Heart right ventricle (tissue), 16 donors: ENCODE measurements at regions not wholly inside any gene's neighbourhood (a gene's known extent, or its start where the extent isn't known, plus 50 kb on each side); places are given as distances from the start of the nearest gene placed in this dataset.
"Not testable (repeated sequence)": the region's sequence is repeated elsewhere in the genome, so short reads cannot be mapped to it uniquely, and the experiment has no call there.

Experiments
- ATAC-seq, 8 donors: fragments of 200-7000 bp; cut with Tn5 transposase; one replicate each; pipeline ENCODE4 v1.9.1; 2020; ENCODE audit warnings: mild to moderate bottlenecking in 8 of 8, moderate library complexity in 8 of 8, moderate number of reproducible peaks in 1 of 8
- DNase-seq, 2 donors: peaks; one replicate each; pipeline ENCODE4 v3.0.0-alpha.2; 2020
- H3K27ac ChIP-seq, 10 donors: fragments of 200-600 bp; sonication (generic) in 2 of 10; one replicate each; pipeline versions ENCODE4 v1.5.0 to v1.8.0; 2020 to 2022; ENCODE audit warnings: mild to moderate bottlenecking in 3 of 10
- H3K27me3 ChIP-seq, 7 donors: fragments of 200-600 bp; one replicate each; pipeline ENCODE4 v1.8.0; 2021 to 2022; ENCODE audit warnings: mild to moderate bottlenecking in 2 of 7
- H3K36me3 ChIP-seq, 9 donors: fragments of 200-600 bp; sonication (generic) in 1 of 9; one replicate each; pipeline versions ENCODE4 v1.5.0 to v1.8.0; 2020 to 2022; ENCODE audit warnings: mild to moderate bottlenecking in 2 of 9
- H3K4me1 ChIP-seq, 9 donors: fragments of 200-600 bp; sonication (generic) in 1 of 9; one replicate each; pipeline versions ENCODE4 v1.5.0 to v1.8.0; 2020 to 2022; ENCODE audit warnings: mild to moderate bottlenecking in 4 of 9
- H3K4me3 ChIP-seq, 10 donors: fragments of 200-600 bp; sonication (generic) in 2 of 10; one replicate each; pipeline versions ENCODE4 v1.5.0 to v1.8.0; 2020 to 2022; ENCODE audit warnings: mild to moderate bottlenecking in 7 of 10, moderate library complexity in 2 of 10
- H3K9me3 ChIP-seq, 11 donors: fragments of 200-600 bp in 10 of 11; sonication (generic) in 2 of 11; one replicate each; pipeline versions ENCODE4 v1.5.0 to v1.8.0; 2013 to 2022; ENCODE audit warnings: mild to moderate bottlenecking in 2 of 11, control low read depth in 1 of 11, moderate library complexity in 1 of 11
- WGBS, 2 donors: extraction: QIAGEN DNeasy Blood & Tissue Kit; methylation state at CpG; one replicate each; pipeline ENCODE4 v1.1.7; 2013; ENCODE audit warnings: inconsistent platforms in 1 of 2; 5-methylcytosine and 5-hydroxymethylcytosine counted together
- intact Hi-C, 10 donors: fragments of 100-400 bp; cut with DNase I; formaldehyde crosslinking; loops; one replicate each; pipeline versions ENCODE4 v1.11.1 to v1.14.2; 2022
- TF ChIP-seq, protein P1 (sequence below), 9 donors: fragments of 200-600 bp; sonication (generic) in 2 of 9; IDR thresholded peaks; one replicate each; pipeline versions ENCODE4 v1.5.0 to v1.8.0; 2021 to 2022; ENCODE audit warnings: antibody characterized with exemption in 9 of 9, mild to moderate bottlenecking in 5 of 9, moderate library complexity in 1 of 9
- donor health status: Arrhythmogenic right ventricular cardiomyopathy.
- donor health status: ischemic (EF 13 %, LVEDD 7.1; RV severe dilation, severe dysfunction).
- donor health status: healthy with polysubstance abuse.
- donor health status: DM: no; HTN: yes; CAD: no.
- donor health status: DM: no; HTN: no; CAD: no.
- donor health status: ischemic (EF 25% LVEDD 6.9; RV normal size, moderate dysfunction).
- donor health status: ischemic (EF 25% LVEDD 5.7; RV mildly dilated, moderate dysfunction).
- donor health status: healthy.
- donor health status: DM: yes; HTN: yes; CAD: no.
- donor health status: Ischemic cardiomyopathy.
- donor health status: ischemic (EF 35%, LVEDD 5.7; RV mildly dilated, moderate dysfunction).
- donor health status: nonischemic (EF 11% LVEDD 7.7; RV severe dilation, severe dysfunction).
- donor health status: DM: yes; HTN: yes; CAD: no.
- donor health status: PGD.
- donor health status: ischemic (EF 29% LVEDD 5.4; RV normal size, mild dysfunction).
- donor health status: nonischemic (EF 23%, LVEDD 6.1; RV moderate dilation, normal function).

DNA sequence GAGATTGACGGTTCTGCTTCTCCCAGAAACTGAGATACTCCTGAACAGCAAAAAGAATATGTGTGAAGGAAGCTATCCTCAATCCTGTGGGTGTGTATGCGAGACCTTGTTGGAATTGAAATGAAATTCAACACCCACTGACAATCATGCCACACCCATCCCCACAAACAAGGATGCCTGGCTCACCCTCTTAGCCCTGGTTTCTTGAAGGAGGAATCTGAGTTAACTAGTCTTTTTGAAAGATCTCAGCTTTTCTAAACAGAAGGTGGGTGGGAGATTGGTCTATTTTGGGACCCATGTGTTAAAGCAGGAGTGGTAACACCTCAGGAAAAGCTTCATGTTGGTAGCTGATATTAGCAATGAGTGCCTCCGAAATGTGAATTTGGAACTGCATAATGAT, 1244.5 kb downstream of the CDH11 start:
- Histone ChIP-seq H3K36me3 (no peaks in the 10 kb centered on the region), H3K9me3 (no peaks in the 10 kb centered on the region), H3K4me1 (no peaks in the 10 kb centered on the region), H3K27me3 (no peaks in the 10 kb centered on the region), H3K27ac (no peak overlapping the region), H3K4me3 (no peak overlapping the region)
- no peak for DNase-seq
- WGBS, 2 donors, result 76 to 93% methylated on average over 3 of the region's 3 CpGs
- intact Hi-C loops, result no loop called here
- TF ChIP-seq, protein P1, sequence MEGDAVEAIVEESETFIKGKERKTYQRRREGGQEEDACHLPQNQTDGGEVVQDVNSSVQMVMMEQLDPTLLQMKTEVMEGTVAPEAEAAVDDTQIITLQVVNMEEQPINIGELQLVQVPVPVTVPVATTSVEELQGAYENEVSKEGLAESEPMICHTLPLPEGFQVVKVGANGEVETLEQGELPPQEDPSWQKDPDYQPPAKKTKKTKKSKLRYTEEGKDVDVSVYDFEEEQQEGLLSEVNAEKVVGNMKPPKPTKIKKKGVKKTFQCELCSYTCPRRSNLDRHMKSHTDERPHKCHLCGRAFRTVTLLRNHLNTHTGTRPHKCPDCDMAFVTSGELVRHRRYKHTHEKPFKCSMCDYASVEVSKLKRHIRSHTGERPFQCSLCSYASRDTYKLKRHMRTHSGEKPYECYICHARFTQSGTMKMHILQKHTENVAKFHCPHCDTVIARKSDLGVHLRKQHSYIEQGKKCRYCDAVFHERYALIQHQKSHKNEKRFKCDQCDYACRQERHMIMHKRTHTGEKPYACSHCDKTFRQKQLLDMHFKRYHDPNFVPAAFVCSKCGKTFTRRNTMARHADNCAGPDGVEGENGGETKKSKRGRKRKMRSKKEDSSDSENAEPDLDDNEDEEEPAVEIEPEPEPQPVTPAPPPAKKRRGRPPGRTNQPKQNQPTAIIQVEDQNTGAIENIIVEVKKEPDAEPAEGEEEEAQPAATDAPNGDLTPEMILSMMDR (IDR thresholded peaks at IDR 0.05), result no peak
- ATAC-seq, result no peak

DNA sequence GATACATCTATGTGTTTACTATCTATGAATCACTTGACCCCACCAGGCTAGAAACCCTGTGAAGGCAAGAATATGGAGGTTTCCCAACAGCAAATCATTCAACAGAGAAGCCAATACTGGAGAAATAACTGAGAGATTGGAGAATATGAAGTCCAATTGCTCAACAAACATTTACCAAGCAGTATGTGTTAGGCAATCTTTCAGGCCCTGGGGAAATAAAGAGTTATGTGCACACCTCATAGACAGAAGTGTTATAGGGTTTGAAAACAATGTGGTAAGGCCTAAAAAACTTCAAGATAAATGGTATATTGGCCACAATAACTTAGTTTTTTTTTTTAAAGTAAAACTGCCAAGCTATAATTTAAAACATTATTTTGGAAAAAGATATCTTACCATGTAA, 1245.8 kb downstream of the CDH11 start:
- DNase-seq (no peak), ATAC-seq (peak in 1 of 8 donors; percentile 42)
- Histone ChIP-seq H3K36me3 (no peaks in the 10 kb centered on the region), H3K4me3 (no peak overlapping the region), H3K27ac (no peak overlapping the region), H3K27me3 (no peaks in the 10 kb centered on the region), H3K4me1 (no peaks in the 10 kb centered on the region), H3K9me3 (no peaks in the 10 kb centered on the region)
- TF ChIP-seq, protein P1 (IDR thresholded peaks at IDR 0.05), result no peak
- intact Hi-C loops, result no loop called here

DNA sequence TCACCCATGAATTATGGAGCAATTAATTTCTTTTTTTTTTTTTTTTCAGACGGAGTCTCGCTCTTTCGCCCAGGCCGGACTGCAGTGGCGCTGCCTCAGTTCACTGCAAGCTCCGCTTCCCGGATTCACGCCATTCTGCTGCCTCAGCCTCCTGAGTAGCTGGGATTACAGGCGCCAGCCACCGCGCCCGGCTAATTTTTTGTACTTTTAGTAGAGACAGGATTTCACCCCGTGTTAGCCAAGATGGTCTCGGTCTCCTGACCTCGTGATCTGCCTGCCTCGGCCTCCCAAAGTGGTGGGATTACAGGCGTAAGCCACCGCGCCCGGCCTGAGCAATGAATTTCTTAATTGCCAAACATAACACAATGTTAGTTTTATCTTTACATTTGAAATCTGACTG, 1261.2 kb downstream of the CDH11 start:
- H3K4me3 ChIP-seq, DNase-seq, H3K4me1 ChIP-seq, intact Hi-C loops, ATAC-seq, H3K36me3 ChIP-seq, H3K27me3 ChIP-seq, H3K27ac ChIP-seq: not testable (repeated sequence)
- peaks cover 0 to 13% (median 0%) of the 10 kb centered on the region in 11 donors for H3K9me3 ChIP-seq
- WGBS, 2 donors, result 95 to 96% methylated on average over 20 of the region's 20 CpGs

DNA sequence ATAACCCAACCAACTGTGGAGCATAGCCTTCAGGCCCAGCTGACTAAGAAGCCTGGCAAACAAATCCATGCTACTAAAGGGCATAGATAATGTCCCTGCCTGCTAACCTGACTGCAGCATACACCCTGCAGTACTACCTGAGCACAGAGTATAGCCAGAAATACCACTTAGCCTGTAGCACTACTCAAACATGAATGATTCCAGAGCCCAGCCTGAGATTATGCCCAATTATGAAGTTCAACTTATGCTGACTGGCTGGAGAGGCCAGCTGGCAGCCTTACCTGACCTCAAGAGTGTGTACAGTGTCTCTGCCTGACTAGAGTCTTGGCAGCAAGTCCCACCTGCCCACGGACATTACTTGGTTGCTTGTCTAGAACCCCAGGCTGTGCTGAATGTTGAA, 1265.3 kb downstream of the CDH11 start:
- TF ChIP-seq, protein P1 (IDR thresholded peaks at IDR 0.05), result no peak
- Histone ChIP-seq H3K27me3 (no peaks in the 10 kb centered on the region), H3K4me1 (no peaks in the 10 kb centered on the region), H3K27ac (no peak overlapping the region), H3K9me3 (peaks cover 0 to 13% (median 0%) of the 10 kb centered on the region in 11 donors), H3K4me3 (no peak overlapping the region), H3K36me3 (no peaks in the 10 kb centered on the region)
- intact Hi-C loops, result no loop called here
- ATAC-seq (peak in 3 of 8 donors; percentile 17 to 62 (median 35)), DNase-seq (no peak)
- WGBS, 2 donors, result 25 to 38% methylated on average over 1 of the region's 1 CpG

DNA sequence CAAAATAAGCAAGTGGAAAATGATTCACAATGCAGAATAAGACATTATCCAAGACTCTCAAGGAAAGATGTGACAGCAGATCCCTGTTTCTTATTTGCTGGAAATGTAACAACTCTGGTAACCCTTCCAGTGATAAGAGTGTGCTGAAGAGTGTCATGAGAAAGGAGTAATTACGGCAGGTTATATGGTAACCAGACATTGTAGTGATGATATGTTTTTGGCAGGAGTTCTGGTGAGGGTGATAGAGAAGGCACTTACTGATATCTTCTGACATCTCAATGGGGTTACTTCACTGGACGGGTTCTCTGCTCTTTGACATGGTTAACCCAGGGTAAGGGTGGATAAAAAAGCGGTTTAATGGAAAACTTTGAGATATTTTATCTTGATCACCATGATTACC, 1270.9 kb downstream of the CDH11 start:
- H3K27me3 ChIP-seq, result no peaks in the 10 kb centered on the region
- no peak for DNase-seq
- peaks cover 0 to 4% (median 0%) of the 10 kb centered on the region in 9 donors for H3K4me1 ChIP-seq
- no peak overlapping the region for H3K27ac ChIP-seq
- no peak overlapping the region for H3K4me3 ChIP-seq
- no peaks in the 10 kb centered on the region for H3K36me3 ChIP-seq
- WGBS, 2 donors, result 32 to 49% methylated on average over 3 of the region's 3 CpGs
- intact Hi-C loops, result no loop called here
- no peaks in the 10 kb centered on the region for H3K9me3 ChIP-seq
- TF ChIP-seq, protein P1 (IDR thresholded peaks at IDR 0.05), result no peak
- peak in 3 of 8 donors; percentile 50 to 75 (median 58) for ATAC-seq
